Neural progenitor cell (in vitro differentiated cells): ENCODE measurements at regions not wholly inside any gene's neighbourhood (a gene's known extent, or its start where the extent isn't known, plus 50 kb on each side); places are given as distances from the start of the nearest gene placed in this dataset.
A peak's percentile ranks its signal among the peaks of the same experiment; 100 is the strongest.

Source experiments
- DNase-seq: peaks from one replicate; pipeline ENCODE4 v3.0.0-alpha.2; 2016; ENCODE audit warnings: low spot score
- H2AFZ ChIP-seq: fragments of 200-600 bp; sonication (generic); replicated peaks from 2 replicates; pipeline ENCODE4 v1.6.1; 2016; ENCODE audit warnings: antibody characterized with exemption
- H3F3A ChIP-seq: fragments of 200-600 bp; sonication (generic); 2 replicates; pipeline ENCODE4 v1.6.1; 2016; ENCODE audit warnings: antibody characterized with exemption, low read depth
- H3K27ac ChIP-seq: fragments of 200-600 bp; sonication (generic); 2 replicates; pipeline ENCODE4 v1.5.1; 2016; ENCODE audit warnings: mild to moderate bottlenecking
- H3K27me3 ChIP-seq: fragments of 200-600 bp; sonication (generic); 2 replicates; pipeline ENCODE4 v1.6.1; 2016; ENCODE audit warnings: mild to moderate bottlenecking, moderate library complexity
- H3K36me3 ChIP-seq: fragments of 200-600 bp; sonication (generic); 2 replicates; pipeline ENCODE4 v1.5.1; 2016
- H3K4me1 ChIP-seq: fragments of 200-600 bp; sonication (generic); 2 replicates; pipeline ENCODE4 v1.6.1; 2016; ENCODE audit warnings: mixed run types
- H3K4me2 ChIP-seq: fragments of 200-600 bp; sonication (generic); 2 replicates; pipeline ENCODE4 v1.6.1; 2016
- H3K4me3 ChIP-seq: fragments of 200-600 bp; sonication (generic); 2 replicates; pipeline ENCODE4 v1.5.1; 2016
- H3K79me2 ChIP-seq: fragments of 200-600 bp; sonication (generic); 2 replicates; pipeline ENCODE4 v1.6.1; 2016; ENCODE audit warnings: low read depth
- H3K9ac ChIP-seq: fragments of 200-600 bp; sonication (generic); 2 replicates; pipeline ENCODE4 v1.6.1; 2016
- H3K9me3 ChIP-seq: fragments of 200-600 bp; sonication (generic); 2 replicates; pipeline ENCODE4 v1.5.1; 2016; ENCODE audit warnings: low read depth
- H4K20me1 ChIP-seq: fragments of 200-600 bp; sonication (generic); 2 replicates; pipeline ENCODE4 v1.6.1; 2016; ENCODE audit warnings: low read depth
- H3K27ac Mint-ChIP-seq: 3 replicates; pipeline ENCODE4 v1.8.0; 2021; ENCODE audit warnings: mixed read lengths
- H3K27me3 Mint-ChIP-seq: 2 replicates; pipeline ENCODE4 v1.8.0; 2022; ENCODE audit warnings: low read depth, mild to moderate bottlenecking, inconsistent platforms, moderate library complexity, mixed read lengths; ENCODE audit not compliant: insufficient read depth
- H3K36me3 Mint-ChIP-seq: 3 replicates; pipeline ENCODE4 v1.8.0; 2021; ENCODE audit warnings: mixed read lengths
- H3K4me1 Mint-ChIP-seq: 3 replicates; pipeline ENCODE4 v1.8.0; 2021; ENCODE audit warnings: mixed read lengths
- H3K4me3 Mint-ChIP-seq: 3 replicates; pipeline ENCODE4 v1.8.0; 2021; ENCODE audit warnings: mild to moderate bottlenecking, moderate library complexity, mixed read lengths
- H3K9me3 Mint-ChIP-seq: 3 replicates; pipeline ENCODE4 v1.8.0; 2020; ENCODE audit warnings: mixed read lengths
- CTCF ChIP-seq: fragments of 200-600 bp; sonication (generic); IDR thresholded peaks from 2 replicates; pipeline ENCODE4 v1.5.1; 2017; ENCODE audit warnings: antibody characterized with exemption, mild to moderate bottlenecking
- EZH2 ChIP-seq: fragments of 200-600 bp; sonication (generic); IDR thresholded peaks from 2 replicates; pipeline ENCODE4 v1.6.1; 2017; ENCODE audit warnings: antibody characterized with exemption, mild to moderate bottlenecking, moderate library complexity
- EZH2phosphoT487 ChIP-seq: fragments of 200-600 bp; sonication (generic); IDR thresholded peaks from 2 replicates; pipeline ENCODE4 v1.6.1; 2017; ENCODE audit warnings: antibody characterized with exemption

- no peak overlapping the region for H3K27ac ChIP-seq
- H3K4me1 ChIP-seq, result no peaks in the 10 kb centered on the region
- Mint-ChIP-seq H3K27ac (no peak overlapping the region), H3K27me3 (peaks cover 11% of the 10 kb centered on the region), H3K9me3 (no peaks in the 10 kb centered on the region), H3K4me1 (peaks cover 9% of the 10 kb centered on the region), H3K4me3 (no peak overlapping the region), H3K36me3 (no peaks in the 10 kb centered on the region)
- no peaks in the 10 kb centered on the region for H3K9me3 ChIP-seq
- TF ChIP-seq EZH2, result no peak
- no peak for TF ChIP-seq CTCF
- TF ChIP-seq EZH2phosphoT487, result no peak
- H2AFZ ChIP-seq, result no peak overlapping the region
- H3K79me2 ChIP-seq, result no peaks in the 10 kb centered on the region
- H3K4me3 ChIP-seq, result no peak overlapping the region
- no peaks in the 10 kb centered on the region for H3K36me3 ChIP-seq
- no peak for DNase-seq
- H3K9ac ChIP-seq, result no peak overlapping the region
- H4K20me1 ChIP-seq, result no peaks in the 10 kb centered on the region
- H3K4me2 ChIP-seq, result no peak overlapping the region
- no peaks in the 10 kb centered on the region for H3F3A ChIP-seq
- H3K27me3 ChIP-seq, result no peaks in the 10 kb centered on the region
Observed at GRCh38 chr16:55047331-55047730, 116.7 kb downstream of the IRX5 start.

DNA sequence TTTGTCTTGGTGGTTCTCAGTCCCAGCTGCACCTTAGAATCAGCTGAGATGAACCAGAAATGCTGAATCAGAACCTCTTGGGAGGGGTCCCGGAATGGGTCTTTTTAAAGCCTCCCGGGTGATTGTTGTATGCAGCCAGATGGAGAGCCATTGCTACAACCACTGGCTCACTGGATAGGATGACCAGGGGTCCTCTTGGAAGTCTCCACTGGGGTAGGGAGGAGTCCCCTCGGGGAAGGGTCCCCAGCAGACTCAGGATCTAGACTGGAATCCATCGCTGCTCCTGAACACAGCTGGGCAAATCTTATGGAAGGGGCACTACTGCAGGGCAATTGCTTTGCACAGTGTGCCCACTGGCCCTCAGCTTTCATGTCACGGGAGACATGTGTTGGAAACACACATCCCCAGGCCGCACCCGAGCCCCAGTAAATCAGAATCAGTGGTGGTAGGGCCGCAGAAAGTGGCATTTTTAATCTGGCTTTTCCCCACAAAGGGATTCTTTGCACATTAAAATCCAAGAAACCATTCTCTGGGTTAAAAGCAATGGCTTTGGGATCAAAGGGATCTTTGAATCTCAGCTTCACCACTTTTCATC is 117.3 kb downstream of the IRX5 start:
- no peak overlapping the region for H3K4me3 ChIP-seq
- H3K27ac Mint-ChIP-seq, result no peak overlapping the region
- no peak overlapping the region for H3K9ac ChIP-seq
- H3K27me3 ChIP-seq, result no peaks in the 10 kb centered on the region
- no peaks in the 10 kb centered on the region for H3K79me2 ChIP-seq
- no peak overlapping the region for H2AFZ ChIP-seq
- DNase-seq, result no peak
- no peak overlapping the region for H3K4me2 ChIP-seq
- H3F3A ChIP-seq, result no peaks in the 10 kb centered on the region
- H3K9me3 ChIP-seq, result no peaks in the 10 kb centered on the region
- no peak for TF ChIP-seq EZH2phosphoT487
- TF ChIP-seq CTCF, result no peak
- no peak for TF ChIP-seq EZH2
- H3K4me1 ChIP-seq, result no peaks in the 10 kb centered on the region
- no peak overlapping the region for H3K4me3 Mint-ChIP-seq
- H3K27ac ChIP-seq, result no peak overlapping the region
- peaks cover 9% of the 10 kb centered on the region for H3K4me1 Mint-ChIP-seq
- no peaks in the 10 kb centered on the region for H3K9me3 Mint-ChIP-seq
- H3K36me3 Mint-ChIP-seq, result no peaks in the 10 kb centered on the region
- H3K27me3 Mint-ChIP-seq, result peaks cover 11% of the 10 kb centered on the region
- H3K36me3 ChIP-seq, result no peaks in the 10 kb centered on the region
- no peaks in the 10 kb centered on the region for H4K20me1 ChIP-seq

- H3K4me2 ChIP-seq, result no peak overlapping the region
- H3K4me3 ChIP-seq, result no peak overlapping the region
- H3K36me3 ChIP-seq, result no peaks in the 10 kb centered on the region
- H3F3A ChIP-seq, result no peaks in the 10 kb centered on the region
- Mint-ChIP-seq H3K4me3 (no peak overlapping the region), H3K4me1 (peaks cover 9% of the 10 kb centered on the region), H3K9me3 (no peaks in the 10 kb centered on the region), H3K36me3 (no peaks in the 10 kb centered on the region), H3K27ac (no peak overlapping the region), H3K27me3 (peaks cover 11% of the 10 kb centered on the region)
- H3K9ac ChIP-seq, result no peak overlapping the region
- TF ChIP-seq CTCF, result peak; percentile 28
- no peak for TF ChIP-seq EZH2
- TF ChIP-seq EZH2phosphoT487, result no peak
- H4K20me1 ChIP-seq, result no peaks in the 10 kb centered on the region
- H3K27me3 ChIP-seq, result no peaks in the 10 kb centered on the region
- no peaks in the 10 kb centered on the region for H3K9me3 ChIP-seq
- H2AFZ ChIP-seq, result no peak overlapping the region
- H3K27ac ChIP-seq, result no peak overlapping the region
- peak; percentile 40 for DNase-seq
- no peaks in the 10 kb centered on the region for H3K4me1 ChIP-seq
- H3K79me2 ChIP-seq, result no peaks in the 10 kb centered on the region
Observed at GRCh38 chr16:55048745-55049144, 118.1 kb downstream of the IRX5 start.
